ENCODE measurements at regions not wholly inside any gene's neighbourhood (a gene's known extent, or its start where the extent isn't known, plus 50 kb on each side); places are given as distances from the start of the nearest gene placed in this dataset.
A peak's percentile ranks its signal among the peaks of the same experiment; 100 is the strongest.

- H3K4me1 ChIP-seq = peaks cover 0 to 3% of the 10 kb centered on the region in 2 donors
- TF ChIP-seq POLR2A (IDR thresholded peaks at IDR 0.05) (no peak), CTCF (IDR thresholded peaks at IDR 0.05) (no peak)
- no peaks in the 10 kb centered on the region for H3K36me3 ChIP-seq
- no peaks in the 10 kb centered on the region for H3K9me3 ChIP-seq
- intact Hi-C loops (cut with DNase I; ENCODE audit: low total_unique reads) = no loop called here
- DNase-seq = peak; percentile 53 to 60
- H3K4me3 ChIP-seq = peak overlapping the region in 1 of 2 donors; percentile 20
- peak overlapping the region; percentile 72 to 88 for H3K27ac ChIP-seq
- no peaks in the 10 kb centered on the region for H3K27me3 ChIP-seq
Measured at GRCh38 chr16:22425036-22425801, 50.8 kb upstream of the CDR2 start.

- no peaks in the 10 kb centered on the region for H3K36me3 ChIP-seq
- intact Hi-C loops (cut with DNase I; ENCODE audit: low total_unique reads) = no loop called here
Measured at GRCh38 chr16:22424161-22424937, 49.9 kb upstream of the CDR2 start.

More at GRCh38 chr16:22424161-22424937, 49.9 kb upstream of the CDR2 start:
- peak overlapping the region; percentile 72 to 88 for H3K27ac ChIP-seq
- H3K27me3 ChIP-seq = no peaks in the 10 kb centered on the region
- DNase-seq = peak; percentile 39 to 47
- H3K4me3 ChIP-seq = peak overlapping the region in 1 of 2 donors; percentile 20
- H3K9me3 ChIP-seq = no peaks in the 10 kb centered on the region
- TF ChIP-seq CTCF (IDR thresholded peaks at IDR 0.05) = no peak
- TF ChIP-seq POLR2A (IDR thresholded peaks at IDR 0.05) = no peak
- peaks cover 0 to 3% of the 10 kb centered on the region in 2 donors for H3K4me1 ChIP-seq
